ENCODE measurements at regions not wholly inside any gene's neighbourhood (a gene's known extent, or its start where the extent isn't known, plus 50 kb on each side); places are given as distances from the start of the nearest gene placed in this dataset.

DNA sequence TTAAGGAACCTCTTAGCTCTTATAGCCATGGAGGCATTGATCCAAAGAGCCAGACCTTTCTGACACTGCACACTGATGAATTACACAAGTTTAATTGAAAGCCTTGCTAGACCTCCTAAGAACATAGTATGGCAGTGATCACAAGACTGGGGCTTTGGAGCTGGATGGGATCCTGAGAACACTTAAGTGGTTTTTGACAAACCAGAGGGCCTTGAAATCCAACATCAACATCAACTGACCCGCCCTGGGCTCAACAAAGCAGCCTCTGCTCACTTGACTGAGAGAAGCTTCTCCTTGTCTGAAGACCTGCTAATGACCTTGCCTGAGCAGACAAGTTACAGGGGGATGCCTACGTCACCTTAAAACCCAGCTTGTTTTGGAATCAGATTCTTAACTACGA, 257.6 kb downstream of the KLF13 start:
- no peak overlapping the region for H2AFZ ChIP-seq (ENCODE audit: low read length)
- no peak overlapping the region for H3K4me3 ChIP-seq (replicated peaks in 1 of 3; ENCODE audit: insufficient read depth in 1 of 3, low read depth in 2 of 3, low read length in 3 of 3)
- no peaks in the 10 kb centered on the region for H4K20me1 ChIP-seq (ENCODE audit: insufficient read depth, low read length)
- in situ Hi-C loops (cut with HindIII; ENCODE audit: extremely low pct_ligation_motif_present, low pct_unique_long_range_greater_than_20kb) (no loop called here), intact Hi-C loops (cut with micrococcal nuclease; ENCODE audit: unreplicated experiment) (no loop called here)
- no peak for TF ChIP-seq IKZF4 (CRISPR knock-in tag; IDR thresholded peaks at IDR 0.05; ENCODE audit: borderline replicate concordance, low read depth, not compliant biosample characterization)
- TF ChIP-seq CREB1 (IDR thresholded peaks at IDR 0.05) = 0 out of 2 replicates have a peak, but pooled peaks have one; percentile 15
- TF ChIP-seq CREB1 (CRISPR knock-in tag; IDR thresholded peaks at IDR 0.05) = no peak
- no peak for TF ChIP-seq ZNF597 (CRISPR knock-in tag; IDR thresholded peaks at IDR 0.05)
- TF ChIP-seq PREB (CRISPR knock-in tag; IDR thresholded peaks at IDR 0.05) = no peak
- H3K36me3 ChIP-seq (replicated peaks in 1 of 2; ENCODE audit: control insufficient read depth in 1 of 2, insufficient read depth in 2 of 2, low read length in 2 of 2) = no peaks in the 10 kb centered on the region
- no peaks in the 10 kb centered on the region for H3K4me1 ChIP-seq (ENCODE audit: insufficient read depth, low read length)
- POLR2A ChIA-PET = no interaction called here
- no peak overlapping the region for H3K4me2 ChIP-seq (ENCODE audit: low read depth, low read length)
- DNase-seq (ENCODE audit: low spot score) (no peak), FAIRE-seq (no peak), ATAC-seq (no peak)
- CTCF ChIA-PET (ENCODE audit: low intra/inter-chr PET ratio, low total read pairs) = no interaction called here
- H3K9me3 ChIP-seq (ENCODE audit: low read length) = peaks cover 6% of the 10 kb centered on the region; the same call in 1 of the 2 replicates
- no peak overlapping the region for H3K9ac ChIP-seq (ENCODE audit: insufficient read depth, low read depth, low read length)
- H3K79me2 ChIP-seq (ENCODE audit: insufficient read depth, low read length) = no peaks in the 10 kb centered on the region
- WGBS (ENCODE audit: low lambda C conversion rate) = 10% methylated on average over 3 of the region's 3 CpGs
- H3K27me3 ChIP-seq (ENCODE audit: control insufficient read depth in 1 of 2, insufficient read depth in 2 of 2, low read length in 2 of 2) = peaks cover 2 to 4% of the 10 kb centered on the region in 2 experiments; a peak in 1 of 5 replicates
- no peak overlapping the region for H3K27ac ChIP-seq (ENCODE audit: extremely low read length, insufficient read depth, low read length)
- no TSS peak for BruUV-seq (replicated peaks)

GRCh38 chr15:31585240-31585639, 258.6 kb downstream of the KLF13 start:
- in situ Hi-C loops (cut with HindIII; ENCODE audit: extremely low pct_ligation_motif_present, low pct_unique_long_range_greater_than_20kb) (no loop called here), intact Hi-C loops (cut with micrococcal nuclease; ENCODE audit: unreplicated experiment) (no loop called here)
- ChIA-PET CTCF (ENCODE audit: low intra/inter-chr PET ratio, low total read pairs) (no interaction called here), POLR2A (no interaction called here)
- Histone ChIP-seq H3K79me2 (ENCODE audit: insufficient read depth, low read length) (no peaks in the 10 kb centered on the region), H4K20me1 (ENCODE audit: insufficient read depth, low read length) (no peaks in the 10 kb centered on the region), H3K27me3 (ENCODE audit: control insufficient read depth in 1 of 2, insufficient read depth in 2 of 2, low read length in 2 of 2) (peaks cover 2 to 4% of the 10 kb centered on the region in 2 experiments; a peak in 1 of 5 replicates), H3K9ac (ENCODE audit: insufficient read depth, low read depth, low read length) (no peak overlapping the region), H3K36me3 (replicated peaks in 1 of 2; ENCODE audit: control insufficient read depth in 1 of 2, insufficient read depth in 2 of 2, low read length in 2 of 2) (no peaks in the 10 kb centered on the region), H3K4me2 (ENCODE audit: low read depth, low read length) (no peak overlapping the region), H3K27ac (ENCODE audit: extremely low read length, insufficient read depth, low read length) (no peak overlapping the region), H3K4me1 (ENCODE audit: insufficient read depth, low read length) (no peaks in the 10 kb centered on the region), H3K4me3 (replicated peaks in 1 of 3; ENCODE audit: insufficient read depth in 1 of 3, low read depth in 2 of 3, low read length in 3 of 3) (no peak overlapping the region), H3K9me3 (ENCODE audit: low read length) (peaks cover 6% of the 10 kb centered on the region; the same call in 1 of the 2 replicates), H2AFZ (ENCODE audit: low read length) (no peak overlapping the region)
- no TSS peak for BruUV-seq (replicated peaks)
- WGBS (ENCODE audit: low lambda C conversion rate) = 23% methylated on average over 5 of the region's 9 CpGs
- ATAC-seq (no peak), DNase-seq (ENCODE audit: low spot score) (no peak), FAIRE-seq (no peak)
- TF ChIP-seq ZBTB3 (CRISPR knock-in tag; IDR thresholded peaks at IDR 0.05; ENCODE audit: borderline replicate concordance, low read depth) (no peak), SP1 (IDR thresholded peaks at IDR 0.05) (no peak), SP1 (CRISPR knock-in tag; IDR thresholded peaks at IDR 0.05) (no peak), ZNF709 (CRISPR knock-in tag; IDR thresholded peaks at IDR 0.05) (no peak), ZNF572 (CRISPR knock-in tag; IDR thresholded peaks at IDR 0.05) (no peak), SKI (IDR thresholded peaks at IDR 0.05; ENCODE audit: partially characterized antibody) (no peak), ZSCAN5A (CRISPR knock-in tag; IDR thresholded peaks at IDR 0.05; ENCODE audit: borderline replicate concordance) (no peak), XBP1 (CRISPR knock-in tag; IDR thresholded peaks at IDR 0.05) (no peak), MTF2 (CRISPR knock-in tag; IDR thresholded peaks at IDR 0.05; ENCODE audit: borderline replicate concordance) (no peak), ATRX (CRISPR knock-in tag; IDR thresholded peaks at IDR 0.05; ENCODE audit: borderline replicate concordance) (no peak)
- TF ChIP-seq, protein P1, sequence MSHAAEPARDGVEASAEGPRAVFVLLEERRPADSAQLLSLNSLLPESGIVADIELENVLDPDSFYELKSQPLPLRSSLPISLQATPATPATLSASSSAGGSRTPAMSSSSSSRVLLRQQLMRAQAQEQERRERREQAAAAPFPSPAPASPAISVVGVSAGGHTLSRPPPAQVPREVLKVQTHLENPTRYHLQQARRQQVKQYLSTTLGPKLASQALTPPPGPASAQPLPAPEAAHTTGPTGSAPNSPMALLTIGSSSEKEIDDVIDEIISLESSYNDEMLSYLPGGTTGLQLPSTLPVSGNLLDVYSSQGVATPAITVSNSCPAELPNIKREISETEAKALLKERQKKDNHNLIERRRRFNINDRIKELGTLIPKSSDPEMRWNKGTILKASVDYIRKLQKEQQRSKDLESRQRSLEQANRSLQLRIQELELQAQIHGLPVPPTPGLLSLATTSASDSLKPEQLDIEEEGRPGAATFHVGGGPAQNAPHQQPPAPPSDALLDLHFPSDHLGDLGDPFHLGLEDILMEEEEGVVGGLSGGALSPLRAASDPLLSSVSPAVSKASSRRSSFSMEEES (CRISPR knock-in tag; IDR thresholded peaks at IDR 0.05) = no peak

Data from HepG2 (cell line).